GM18517 (cell line): ENCODE measurements at regions not wholly inside any gene's neighbourhood (a gene's known extent, or its start where the extent isn't known, plus 50 kb on each side); places are given as distances from the start of the nearest gene placed in this dataset.
"Not testable (repeated sequence)": the region's sequence is repeated elsewhere in the genome, so short reads cannot be mapped to it uniquely, and the experiment has no call there.

Experiments
- ATAC-seq: cut with Tn5 transposase; IDR thresholded peaks from one replicate; pipeline ENCODE4 v1.9.1; 2021; ENCODE audit warnings: mild to moderate bottlenecking, moderate library complexity; ENCODE audit not compliant: unreplicated experiment

DNA sequence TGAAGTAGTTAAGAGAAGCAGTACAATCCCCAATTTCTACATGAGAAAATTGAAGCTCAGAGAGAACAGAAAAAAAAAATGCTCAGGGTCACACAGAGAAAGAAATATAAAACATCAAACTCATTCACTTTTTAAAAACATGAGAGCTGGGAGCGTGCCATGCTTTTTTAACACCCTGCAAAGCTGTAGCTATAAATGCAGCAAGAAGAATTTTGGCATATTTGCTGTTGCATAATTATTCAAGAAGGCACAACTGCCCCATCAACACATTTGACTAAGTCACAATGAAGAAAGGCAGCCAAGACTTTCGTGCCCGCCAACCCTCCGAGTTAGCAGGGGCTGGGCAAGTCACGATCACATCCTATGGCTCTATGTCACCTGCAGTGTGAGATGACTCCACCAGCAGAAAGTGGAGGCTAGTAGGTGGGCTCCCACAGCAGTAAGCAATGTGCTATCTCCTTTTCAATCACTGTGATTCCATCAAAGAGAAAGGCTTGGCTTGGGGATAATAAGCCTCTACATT lies 214.8 kb downstream of the DHX15 start:
- ATAC-seq: no peak

DNA sequence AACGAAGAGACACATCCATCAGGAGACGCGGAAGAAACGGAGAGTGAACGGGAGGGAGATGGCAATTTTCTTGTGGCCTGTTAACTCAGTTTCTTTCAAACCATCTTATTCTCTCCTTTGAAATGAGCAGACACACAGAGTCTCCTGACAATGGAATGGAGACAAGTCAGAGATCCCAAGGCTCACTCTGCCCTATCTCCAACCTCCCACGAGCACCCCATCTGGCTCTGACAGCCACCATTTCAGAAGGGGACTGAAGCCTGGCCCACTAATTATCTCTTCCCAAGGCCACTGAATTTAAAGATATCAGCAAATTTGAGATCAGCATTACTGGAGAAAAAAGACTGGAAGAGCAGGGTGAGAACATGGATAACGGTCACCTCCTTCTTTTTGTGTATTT lies 215.6 kb downstream of the DHX15 start:
- ATAC-seq: no peak

DNA sequence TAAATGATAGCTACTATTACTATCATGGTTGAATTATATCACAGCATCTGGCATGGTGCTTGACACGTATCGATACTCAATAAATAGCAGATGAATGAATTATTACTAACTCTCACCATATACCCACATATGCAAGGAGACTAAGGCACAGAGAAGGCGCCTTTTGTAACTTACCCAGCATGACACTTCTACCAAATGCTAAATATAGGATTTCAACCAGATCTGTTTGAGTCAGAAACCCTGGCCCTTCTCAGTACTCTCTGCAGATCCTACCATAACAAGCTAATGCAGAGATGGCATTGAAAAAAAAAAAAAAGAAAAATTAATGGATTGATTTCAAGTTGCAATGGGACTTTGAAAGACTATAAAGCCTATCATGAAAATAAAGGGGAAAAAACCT lies 219.5 kb downstream of the DHX15 start:
- no peak for ATAC-seq

DNA sequence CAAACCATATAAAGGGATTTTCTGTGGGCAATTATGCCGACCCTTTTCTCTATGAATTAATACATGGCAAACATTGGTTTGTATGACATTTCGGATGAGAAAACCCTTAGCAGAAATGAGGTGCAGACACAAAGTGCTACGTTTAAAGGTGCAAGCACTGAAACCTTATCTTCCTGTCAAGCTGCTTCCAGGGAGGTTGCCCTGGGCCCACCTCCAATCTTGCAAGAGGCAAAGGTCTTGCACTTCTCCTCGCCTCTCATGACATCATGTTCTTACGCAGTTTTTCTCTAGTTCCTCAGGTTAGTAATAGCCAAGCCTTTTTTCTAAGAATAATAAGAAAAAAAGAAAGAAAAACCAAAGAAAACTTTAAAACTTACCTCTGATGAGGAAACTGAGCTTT lies 220.1 kb downstream of the DHX15 start:
- no peak for ATAC-seq

DNA sequence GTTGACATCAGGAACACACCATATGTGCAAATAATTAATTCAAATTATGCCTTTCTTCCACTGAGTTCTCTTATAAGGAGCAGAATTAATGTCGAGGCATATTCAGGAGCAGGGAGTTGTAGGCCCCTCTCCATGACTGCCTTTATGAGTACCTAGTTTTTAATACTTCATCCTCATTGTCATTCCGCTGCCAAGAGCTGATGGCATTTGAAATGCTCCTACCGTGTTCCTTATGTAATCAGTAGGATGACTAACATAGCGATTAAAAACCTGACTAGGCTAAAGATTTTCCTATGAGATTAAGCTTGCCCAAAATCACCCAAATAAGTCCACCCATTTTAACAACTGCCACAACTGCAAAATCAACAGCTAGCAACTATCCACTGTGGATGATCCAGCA lies 220.6 kb downstream of the DHX15 start:
- no peak for ATAC-seq

DNA sequence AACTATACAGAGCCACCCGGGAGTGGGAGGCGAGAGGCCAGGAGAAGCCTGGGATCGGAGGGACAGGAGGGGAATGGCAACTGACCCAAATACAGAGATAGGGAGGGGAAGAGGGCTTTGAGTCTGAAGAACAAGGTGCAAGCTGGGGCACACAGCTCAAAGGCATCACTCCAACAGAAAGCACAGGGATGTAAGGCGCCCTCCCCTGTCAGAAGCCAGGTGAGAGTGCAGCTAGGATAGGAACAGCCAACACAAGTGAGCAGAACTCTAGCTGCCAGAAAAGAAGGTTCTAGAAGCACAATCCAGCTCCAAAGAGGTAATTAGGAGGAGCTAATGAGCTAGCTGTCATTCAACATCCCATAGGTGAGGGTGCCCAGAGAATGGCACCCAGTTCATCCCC lies 232.2 kb downstream of the DHX15 start:
- no peak for ATAC-seq

DNA sequence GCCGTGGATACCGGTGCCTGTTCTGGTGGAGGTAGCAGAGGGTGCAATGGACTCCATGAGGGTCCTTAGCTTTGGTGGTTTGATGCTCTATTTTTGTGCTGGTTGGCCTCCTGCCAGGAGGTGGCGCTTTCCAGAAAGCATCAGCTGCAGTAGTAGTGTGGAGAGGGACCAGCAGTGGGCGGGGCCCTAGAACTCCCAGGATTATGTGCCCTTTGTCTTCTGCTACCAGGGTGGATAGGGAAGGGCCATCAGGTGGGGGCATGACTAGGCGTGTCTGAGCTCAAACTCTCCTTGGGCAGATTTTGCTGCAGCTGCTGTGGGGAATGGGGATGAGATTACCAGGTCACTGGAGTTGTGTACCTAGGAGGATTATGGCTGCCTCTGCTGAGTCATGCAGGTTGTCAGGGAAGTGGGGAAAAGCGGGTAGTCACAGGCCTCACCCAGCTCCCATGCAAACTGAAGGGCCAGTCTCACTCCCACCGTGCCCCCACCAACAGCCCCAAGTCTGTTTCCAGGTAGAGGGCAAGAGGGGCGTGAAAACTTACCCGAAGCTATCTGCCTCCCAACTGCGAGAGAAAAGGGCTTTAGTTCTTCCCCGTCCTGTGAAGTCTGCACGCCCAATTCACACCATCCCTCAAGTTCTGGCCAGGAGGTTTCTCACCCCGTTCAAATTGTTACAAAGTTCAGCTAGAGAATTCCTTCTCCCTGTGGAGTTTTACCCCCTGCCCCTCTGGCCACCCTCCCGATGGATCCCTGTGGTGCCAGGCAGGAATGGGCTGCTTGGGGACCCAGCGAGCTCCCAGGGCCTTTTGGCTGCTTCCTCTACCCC lies 235.0 kb downstream of the DHX15 start:
- ATAC-seq: not testable (repeated sequence)

DNA sequence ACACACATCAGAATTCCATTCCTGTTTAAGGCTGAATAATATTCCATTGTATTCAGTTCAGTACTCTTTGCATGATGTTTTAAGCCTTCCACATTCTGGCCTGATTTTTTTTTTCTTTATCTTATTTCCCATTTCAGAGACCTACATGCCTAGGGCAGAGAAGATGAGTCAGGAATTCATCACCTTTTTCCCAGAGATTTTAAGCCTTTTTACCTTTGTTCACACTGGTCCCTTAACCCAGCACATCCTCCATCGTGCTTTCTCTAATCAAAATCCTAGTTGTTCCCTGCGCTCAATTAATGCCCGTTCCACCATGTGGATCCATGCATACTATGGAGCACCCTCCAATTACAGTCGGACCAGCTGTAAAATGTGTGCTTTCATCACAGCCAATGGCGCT lies 245.1 kb downstream of the DHX15 start:
- ATAC-seq: no peak

DNA sequence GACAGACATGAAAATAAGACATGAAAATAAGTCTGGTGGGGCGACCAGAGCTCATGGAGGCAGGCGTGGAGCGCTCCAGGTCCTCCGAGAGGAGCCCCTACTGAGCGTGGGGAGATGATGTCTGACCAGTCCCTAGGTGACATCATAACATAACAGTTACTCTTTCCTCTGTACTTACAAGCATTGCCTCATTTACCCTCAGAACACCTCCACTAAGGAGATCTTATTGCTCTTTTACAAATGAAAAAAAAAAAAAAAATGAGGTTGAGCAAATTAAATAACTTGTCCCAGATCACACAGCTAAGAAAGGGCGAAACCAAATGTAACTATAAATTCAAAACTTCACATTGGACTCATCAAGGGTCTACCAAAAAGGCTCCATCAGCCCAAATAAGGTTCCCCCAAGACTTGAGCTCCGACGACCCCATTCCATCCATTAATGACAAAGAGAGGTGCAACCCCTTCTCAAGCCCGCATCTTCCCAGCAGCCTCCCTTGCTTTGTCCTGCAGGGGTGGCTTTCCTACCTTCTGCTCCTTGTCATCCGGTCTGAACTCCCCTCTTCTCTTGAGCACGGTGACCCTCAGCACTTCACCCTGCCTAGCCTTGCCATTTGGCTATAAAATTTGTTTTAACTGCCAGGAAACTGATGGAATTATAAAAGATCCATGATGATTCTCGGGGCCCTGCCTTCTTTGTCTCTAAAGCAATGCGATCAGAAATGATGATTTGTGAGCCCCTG lies 246.7 kb downstream of the DHX15 start:
- ATAC-seq: no peak

DNA sequence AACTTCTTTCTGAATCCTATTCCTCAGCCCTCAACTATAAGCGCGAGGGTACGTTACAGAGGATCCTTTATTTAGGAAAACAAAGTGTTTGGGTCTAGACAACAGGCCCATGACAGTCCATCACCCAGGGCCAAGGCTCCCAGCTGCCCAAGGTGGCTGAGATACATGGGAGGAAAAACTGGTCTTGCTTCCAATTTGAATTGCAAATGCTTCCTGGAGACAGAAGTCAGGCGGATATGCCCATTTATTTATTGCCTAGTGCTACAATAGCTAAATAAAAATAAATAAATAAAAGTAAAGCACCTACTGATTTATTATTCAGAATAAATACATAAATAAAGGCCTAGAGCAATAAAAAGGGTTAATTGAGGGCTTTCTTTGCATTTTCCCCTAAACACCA lies 248.7 kb downstream of the DHX15 start:
- no peak for ATAC-seq

DNA sequence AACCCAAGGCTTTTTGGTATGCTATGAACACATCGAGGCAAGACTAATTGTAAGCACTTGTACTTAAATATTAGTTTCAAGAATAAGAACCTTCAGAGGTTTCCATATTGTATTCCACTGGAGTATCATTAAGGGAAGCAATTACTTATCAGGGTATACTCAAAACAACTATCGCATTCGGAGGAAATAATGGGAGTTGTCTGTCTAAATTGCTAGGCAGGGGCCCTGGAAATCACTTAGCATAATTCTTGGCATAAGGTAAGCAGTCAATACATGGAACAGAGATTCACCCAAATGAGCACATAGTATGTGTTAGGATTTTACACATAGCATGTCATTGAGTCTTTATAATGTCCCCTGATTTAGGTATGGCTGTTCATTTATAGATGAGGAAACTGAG lies 249.4 kb downstream of the DHX15 start:
- ATAC-seq: no peak

DNA sequence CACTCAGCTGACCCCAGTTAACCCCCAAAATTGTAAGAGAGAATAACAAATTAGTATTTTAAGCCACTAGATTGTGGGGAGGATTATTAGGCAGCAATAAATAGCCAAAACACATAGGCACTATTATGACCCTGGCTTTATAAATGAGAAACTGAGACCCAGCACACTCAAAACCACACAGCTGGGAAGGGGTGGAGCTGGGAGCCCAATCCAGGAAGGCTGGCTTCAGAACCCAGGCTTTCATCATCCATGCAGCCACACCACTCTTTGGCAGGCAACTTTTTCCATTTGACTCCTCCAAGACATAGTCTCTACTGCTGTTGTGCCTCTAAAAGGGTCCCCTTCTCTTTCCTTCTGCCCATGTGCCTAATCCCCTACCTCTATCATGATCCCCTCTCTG lies 253.8 kb downstream of the DHX15 start:
- ATAC-seq: no peak

DNA sequence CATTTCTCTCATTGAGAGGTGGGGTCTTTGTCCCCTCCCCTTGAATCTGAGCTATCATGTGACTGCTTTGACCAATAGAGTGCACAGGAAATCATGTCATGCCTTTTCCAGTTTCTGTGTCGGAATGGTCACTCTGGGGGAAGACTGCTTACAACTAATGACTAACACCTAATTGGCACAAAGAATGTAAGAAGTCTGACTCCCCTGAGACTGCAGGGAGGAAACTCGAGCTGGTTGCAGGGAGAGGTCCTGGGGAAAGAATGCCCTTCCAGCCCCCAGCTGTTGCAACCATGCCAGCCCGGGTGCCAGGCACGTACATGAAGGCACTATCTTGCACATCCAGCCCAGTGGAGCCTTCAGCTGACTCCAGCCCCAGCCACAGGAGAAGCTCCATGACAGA lies 254.2 kb downstream of the DHX15 start:
- no peak for ATAC-seq

DNA sequence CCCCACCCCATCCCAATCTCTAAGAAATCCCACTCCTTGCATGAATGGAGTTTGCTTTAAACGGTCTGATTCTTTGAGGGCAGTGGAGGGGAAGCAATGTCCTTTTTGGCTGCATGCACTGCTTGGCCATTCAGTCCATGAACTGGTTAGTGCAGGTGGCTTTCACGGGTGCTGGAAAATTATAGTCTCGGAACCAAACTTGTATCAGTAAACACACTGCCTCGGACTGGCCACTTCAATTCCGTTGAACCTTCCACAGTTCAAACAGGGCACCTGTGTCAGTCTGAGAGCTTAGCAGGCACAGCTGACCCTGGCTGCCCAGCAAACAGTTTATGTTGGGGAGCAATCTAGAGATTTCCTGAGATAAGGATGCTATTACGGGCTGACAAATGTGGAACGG lies 255.6 kb downstream of the DHX15 start:
- ATAC-seq: no peak

DNA sequence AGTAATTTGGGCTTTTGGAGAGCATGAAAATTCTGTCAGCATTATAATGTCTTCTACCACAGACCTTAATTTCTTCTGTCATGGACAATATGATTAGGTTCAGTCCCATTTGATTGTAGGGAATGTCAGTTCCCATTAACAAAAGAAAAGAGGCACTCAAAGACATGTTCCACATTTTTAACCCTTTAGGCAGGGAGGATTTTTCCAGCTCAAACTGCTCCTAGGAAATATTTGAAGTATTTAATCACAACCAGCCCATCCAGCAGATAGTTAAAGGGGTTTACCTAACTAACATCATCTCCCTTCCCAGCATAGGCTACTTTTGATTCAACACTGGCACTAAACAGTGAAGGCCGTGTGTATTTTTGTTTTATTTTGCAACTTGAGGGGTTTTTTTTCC lies 256.0 kb downstream of the DHX15 start:
- no peak for ATAC-seq

DNA sequence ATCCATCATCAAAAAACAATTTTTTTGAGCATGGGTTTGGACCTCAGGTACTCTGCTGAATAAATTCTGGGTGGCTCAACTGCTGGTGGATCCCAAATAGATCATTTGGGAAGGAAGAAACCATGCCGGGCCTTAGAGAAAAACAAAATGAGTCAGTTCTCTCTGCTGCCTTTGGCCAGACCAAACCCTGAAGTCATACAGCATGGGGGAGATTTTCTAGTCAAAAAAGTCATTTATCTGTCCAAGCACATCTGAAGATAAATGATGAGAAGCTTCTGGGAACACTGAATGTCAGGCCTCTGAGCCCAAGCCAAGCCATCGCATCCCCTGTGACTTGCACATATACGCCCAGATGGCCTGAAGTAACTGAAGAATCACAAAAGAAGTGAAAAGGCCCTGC lies 261.4 kb downstream of the DHX15 start:
- ATAC-seq: no peak

DNA sequence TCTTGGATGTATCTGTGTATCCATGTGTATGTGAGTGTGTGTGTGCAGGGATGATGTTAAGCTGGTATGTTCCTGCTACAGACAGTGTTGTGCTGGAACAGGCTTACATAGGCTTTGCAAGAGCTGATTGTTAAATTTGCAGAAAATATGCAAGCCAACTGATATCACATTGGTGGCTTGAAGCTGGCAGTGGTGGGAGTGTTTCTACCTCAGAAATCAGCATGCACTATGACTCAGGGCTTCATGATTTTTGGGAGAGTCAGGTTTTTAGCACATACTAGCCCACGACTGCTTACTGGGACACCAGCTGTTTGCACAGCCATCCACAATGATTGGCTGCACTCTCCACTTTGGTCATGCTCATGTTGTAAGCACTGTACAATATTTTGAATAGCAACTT lies 261.8 kb downstream of the DHX15 start:
- no peak for ATAC-seq

DNA sequence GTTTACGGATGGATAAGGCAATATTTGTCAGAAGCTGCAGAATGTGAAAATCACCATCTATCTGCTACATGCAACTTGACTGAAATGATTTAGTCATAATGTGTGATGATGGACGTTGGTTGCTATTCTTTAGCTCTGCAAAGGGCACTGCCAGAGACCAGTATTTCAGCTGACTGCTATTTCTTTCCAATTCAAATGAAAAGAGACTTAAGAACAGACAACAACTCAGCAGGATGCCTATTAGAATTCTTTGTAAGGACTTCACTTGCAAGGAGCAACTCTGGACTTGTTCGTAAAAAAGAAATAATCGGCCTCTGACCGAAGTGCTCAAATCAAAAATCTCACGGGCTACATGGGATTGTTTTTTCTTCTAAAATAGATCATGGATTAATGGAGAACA lies 262.7 kb downstream of the DHX15 start:
- ATAC-seq: no peak

DNA sequence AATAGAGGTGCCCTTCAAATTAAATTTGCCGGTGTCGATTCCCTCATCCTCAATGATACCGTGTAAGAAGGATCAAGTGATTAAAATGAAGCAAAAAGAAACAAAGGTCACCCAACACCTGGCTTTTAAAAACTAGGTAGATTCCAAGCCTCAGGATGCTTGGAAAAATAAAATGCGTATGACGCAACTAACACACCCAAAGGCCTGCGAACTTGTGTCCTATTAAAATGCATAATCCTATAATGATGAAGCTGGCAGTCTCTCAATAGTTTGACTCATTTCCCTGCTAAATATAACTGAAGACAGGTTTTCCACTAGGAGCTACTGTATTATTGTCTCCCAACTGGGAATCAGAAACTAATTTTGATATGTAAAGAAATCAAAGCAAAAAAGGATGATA lies 263.2 kb downstream of the DHX15 start:
- no peak for ATAC-seq

DNA sequence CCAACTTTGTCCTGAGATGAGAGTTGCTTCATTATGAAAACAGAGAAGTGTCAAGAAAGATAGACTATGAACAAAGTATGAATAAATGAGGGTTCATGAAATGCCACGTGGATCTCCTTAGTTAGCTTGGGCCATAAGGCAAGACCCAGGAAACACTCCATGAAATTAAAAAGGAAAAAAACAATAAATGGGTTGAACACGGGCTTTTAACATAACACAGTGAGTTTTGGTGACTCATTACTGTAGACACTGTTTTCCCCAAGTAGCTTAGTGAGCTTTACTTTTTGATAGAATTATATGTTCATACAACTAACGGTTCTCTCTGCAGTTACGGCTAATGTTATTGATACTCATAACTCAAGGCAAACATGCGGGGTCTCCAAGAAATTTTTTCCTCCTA lies 265.0 kb downstream of the DHX15 start:
- no peak for ATAC-seq

DNA sequence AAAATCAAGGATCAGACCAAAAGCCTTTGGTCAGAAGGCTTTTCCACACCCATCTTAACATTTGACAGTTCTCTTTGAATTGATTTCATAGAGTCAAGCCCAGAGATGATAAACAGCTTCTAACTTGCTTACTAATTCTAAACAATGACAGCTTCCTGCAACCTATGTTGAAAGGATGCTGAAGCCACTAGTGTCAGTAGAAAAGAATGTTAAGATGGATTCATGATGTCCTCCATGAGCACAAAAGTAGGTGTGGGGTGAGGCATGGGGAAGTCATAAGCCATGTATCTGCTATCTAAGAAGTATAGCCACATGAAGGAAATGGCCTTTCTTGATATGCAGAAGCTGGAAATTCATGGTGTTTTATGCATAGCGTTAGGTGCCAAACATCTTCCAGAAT lies 269.3 kb downstream of the DHX15 start:
- no peak for ATAC-seq

DNA sequence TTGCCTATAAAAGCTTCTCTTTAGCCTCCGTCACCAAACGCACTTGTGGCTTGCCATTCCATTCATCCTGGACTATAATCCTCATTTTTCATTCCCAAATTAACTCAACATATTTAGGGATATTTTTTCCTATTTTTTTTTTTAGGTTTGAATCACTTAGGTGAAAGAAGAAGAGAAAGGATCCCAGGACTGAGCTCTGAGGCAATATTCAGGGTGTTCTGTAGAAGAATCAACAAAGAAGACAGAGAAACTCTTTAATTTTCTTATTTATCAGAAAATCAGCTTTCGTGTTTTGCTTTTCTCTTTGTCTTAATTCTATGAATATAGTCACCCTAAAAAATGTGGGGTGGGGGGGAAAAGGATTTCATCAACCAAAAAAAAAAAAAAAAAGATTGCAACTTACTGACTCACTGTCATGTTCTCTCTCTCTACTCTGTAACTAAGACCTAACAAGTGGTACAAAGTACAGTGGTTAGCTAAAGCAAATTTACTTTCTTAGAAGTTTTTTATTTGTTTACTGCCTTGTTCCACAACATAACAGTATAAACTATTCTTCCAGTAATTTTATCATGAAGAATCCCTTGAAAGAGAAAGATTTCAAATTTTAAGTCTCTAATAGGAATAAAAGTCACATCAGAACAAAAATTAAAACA lies 272.0 kb downstream of the DHX15 start:
- no peak for ATAC-seq
